ENCODE measurements at regions not wholly inside any gene's neighbourhood (a gene's known extent, or its start where the extent isn't known, plus 50 kb on each side); places are given as distances from the start of the nearest gene placed in this dataset.

DNA sequence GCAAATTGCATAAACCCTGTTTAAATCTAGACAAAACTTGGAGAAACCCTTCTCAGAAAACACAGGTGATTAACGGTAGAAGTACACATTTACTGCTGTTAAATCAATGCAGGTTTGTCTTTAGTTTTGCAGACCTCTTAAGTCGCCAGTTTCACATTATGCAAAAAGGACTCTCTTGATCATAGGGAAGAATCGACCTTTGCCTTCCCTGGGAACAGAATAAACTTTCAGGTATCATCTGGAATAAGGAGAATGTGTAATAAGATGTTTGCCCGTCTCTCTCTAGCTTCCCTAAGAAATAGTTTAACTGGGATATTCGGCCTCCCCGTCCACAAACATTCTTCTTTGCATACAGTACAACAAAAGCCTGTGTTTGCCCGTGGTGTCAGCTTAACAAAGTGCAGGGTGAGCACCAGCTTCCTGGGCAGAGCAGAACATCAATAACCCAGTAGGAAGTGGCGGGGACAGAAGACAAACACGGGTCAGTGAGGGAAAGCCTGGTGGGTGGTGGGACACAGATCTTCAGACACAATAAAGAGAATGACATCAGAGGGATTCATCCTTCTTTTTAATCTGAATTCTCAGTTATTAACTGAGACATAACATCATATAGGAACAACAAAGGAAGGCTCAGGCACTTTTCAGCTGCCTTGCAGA is 1077.7 kb upstream of the SLC10A2 start:
- no peak for DNase-seq (ENCODE audit: low spot score)
- in situ Hi-C loops (cut with HindIII; ENCODE audit: low sequenced_read_pairs): no loop called here

DNA sequence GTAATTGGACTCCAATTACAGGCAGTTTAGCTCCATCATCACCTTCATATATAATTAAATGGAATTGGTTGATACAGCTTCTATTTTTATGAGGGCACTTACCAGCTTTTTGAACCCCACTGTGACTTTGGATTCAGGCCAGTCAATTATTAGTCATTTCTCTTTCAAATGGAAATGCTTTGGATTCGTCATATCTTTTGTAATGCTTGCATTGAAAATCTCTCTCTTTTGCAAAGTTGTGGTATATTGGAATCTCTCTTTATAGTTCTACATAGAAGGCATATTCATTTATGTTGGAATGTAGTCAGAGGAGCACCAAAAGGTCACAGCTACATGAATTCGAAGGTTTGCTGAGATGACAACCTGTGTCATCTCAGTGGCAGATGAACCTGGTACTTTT is 1074.3 kb upstream of the SLC10A2 start:
- no peak for DNase-seq (ENCODE audit: low spot score)
- in situ Hi-C loops (cut with HindIII; ENCODE audit: low sequenced_read_pairs): no loop called here

DNA sequence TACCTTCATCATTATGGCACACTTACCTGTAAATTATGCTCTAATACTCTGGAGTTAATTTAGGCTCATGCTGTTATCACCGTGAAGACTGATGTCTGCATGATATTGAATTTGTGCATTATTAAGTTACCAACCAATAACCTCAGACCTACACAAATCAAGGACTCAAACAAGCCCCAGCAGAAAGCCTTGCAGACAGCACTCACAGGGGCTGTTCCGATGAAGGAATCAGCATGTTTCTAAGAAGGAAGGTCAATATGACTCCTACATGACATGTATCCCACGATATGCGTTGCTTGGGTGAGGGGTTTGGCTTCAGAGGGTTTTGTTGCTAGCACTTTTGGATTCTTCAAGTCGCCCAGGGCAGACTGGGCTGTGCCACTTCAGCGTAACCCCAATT is 1071.2 kb upstream of the SLC10A2 start:
- DNase-seq (ENCODE audit: low spot score): no peak
- in situ Hi-C loops (cut with HindIII; ENCODE audit: low sequenced_read_pairs): no loop called here

DNA sequence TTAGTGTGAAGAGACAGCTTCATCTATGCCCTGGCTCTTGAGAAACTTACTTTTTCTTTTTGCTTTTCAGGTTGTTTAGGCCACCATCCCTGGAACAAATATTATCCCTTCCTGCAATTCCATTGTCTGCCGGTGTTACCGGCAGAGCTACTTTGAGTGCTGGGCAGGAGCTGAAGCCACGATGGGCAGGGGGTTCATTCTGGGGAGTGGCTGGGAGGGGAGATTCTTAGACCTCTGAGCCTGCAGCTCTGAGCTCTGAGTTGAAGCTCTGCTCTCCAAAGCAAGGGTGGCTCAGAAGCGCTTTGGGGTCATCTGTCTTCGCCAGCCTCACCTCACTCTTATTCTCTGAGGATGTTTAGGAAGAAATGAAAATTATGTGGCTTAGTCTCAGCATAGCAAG is 1066.6 kb upstream of the SLC10A2 start:
- DNase-seq (ENCODE audit: low spot score): no peak
- in situ Hi-C loops (cut with HindIII; ENCODE audit: low sequenced_read_pairs): no loop called here

DNA sequence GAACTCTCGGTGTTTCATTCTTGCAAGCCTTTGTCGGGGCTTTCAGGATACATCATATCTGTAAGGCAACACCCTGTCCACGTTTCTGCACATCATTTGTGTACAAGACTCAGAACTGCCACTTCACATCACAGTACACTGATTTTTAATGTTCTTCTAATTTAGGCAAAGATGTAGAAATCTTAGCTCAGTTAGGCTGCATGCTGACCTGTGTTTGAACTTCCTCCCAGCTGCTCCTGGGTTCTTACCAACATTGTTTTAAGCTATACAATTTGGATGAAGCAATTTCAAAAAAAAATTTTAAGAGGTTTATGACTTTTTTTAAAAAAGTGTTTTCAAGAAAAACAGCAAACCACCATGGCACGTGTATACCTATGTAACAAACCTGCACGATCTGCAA is 1047.9 kb upstream of the SLC10A2 start:
- DNase-seq (ENCODE audit: low spot score): no peak
- in situ Hi-C loops (cut with HindIII; ENCODE audit: low sequenced_read_pairs): no loop called here

DNA sequence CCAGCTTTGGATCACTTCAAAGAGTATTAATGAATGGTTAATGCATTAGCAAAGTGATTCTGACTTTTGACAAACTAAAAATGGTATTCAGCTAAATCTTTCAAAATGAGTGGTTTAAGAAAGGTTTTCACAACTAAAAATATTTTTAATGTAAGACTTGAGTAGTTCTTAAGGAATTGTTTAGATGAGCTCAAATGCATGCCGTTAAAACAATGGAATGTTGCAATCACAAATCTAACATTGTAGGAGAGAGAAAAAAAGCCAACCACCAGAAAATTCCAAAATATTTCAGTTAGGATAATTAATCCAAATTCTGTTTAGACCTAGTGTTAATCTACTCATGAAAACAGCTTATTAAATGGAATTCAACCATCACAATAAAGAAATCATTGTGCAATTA is 1044.8 kb upstream of the SLC10A2 start:
- in situ Hi-C loops (cut with HindIII; ENCODE audit: low sequenced_read_pairs): no loop called here
- DNase-seq (ENCODE audit: low spot score): no peak

DNA sequence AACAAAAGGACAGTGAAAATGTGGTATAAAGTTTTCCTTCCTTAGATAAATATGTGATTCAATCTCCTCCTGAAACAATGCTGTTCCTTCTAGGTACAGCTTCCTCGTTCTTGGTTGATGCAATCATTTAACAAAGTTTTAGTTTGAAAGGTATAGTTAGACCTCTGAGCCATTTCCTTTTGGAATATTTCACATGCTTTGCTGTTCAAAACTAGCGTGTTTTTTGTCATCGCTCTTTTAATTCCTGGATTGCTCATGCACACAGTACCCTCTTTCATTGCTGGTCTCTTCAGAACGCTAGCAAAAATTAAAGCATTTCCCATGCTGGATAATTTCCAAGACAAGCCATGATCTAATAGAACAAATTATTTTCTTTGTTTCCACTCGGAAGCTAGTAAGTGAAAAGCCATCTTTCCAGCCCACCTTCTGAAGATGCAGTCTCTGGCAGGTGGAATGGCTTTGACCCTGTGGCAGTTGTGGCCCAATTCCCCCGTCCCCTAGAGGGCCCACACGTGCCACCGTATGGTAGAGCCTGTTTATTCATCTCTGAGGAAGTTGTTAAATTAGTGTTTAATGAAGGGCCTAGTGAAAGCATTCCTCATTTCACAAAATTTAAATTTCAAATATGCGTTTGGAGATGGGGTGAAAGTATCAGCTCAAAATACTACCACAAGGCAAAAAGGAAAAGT is 1040.6 kb upstream of the SLC10A2 start:
- no peak for DNase-seq (ENCODE audit: low spot score)
- in situ Hi-C loops (cut with HindIII; ENCODE audit: low sequenced_read_pairs): no loop called here

DNA sequence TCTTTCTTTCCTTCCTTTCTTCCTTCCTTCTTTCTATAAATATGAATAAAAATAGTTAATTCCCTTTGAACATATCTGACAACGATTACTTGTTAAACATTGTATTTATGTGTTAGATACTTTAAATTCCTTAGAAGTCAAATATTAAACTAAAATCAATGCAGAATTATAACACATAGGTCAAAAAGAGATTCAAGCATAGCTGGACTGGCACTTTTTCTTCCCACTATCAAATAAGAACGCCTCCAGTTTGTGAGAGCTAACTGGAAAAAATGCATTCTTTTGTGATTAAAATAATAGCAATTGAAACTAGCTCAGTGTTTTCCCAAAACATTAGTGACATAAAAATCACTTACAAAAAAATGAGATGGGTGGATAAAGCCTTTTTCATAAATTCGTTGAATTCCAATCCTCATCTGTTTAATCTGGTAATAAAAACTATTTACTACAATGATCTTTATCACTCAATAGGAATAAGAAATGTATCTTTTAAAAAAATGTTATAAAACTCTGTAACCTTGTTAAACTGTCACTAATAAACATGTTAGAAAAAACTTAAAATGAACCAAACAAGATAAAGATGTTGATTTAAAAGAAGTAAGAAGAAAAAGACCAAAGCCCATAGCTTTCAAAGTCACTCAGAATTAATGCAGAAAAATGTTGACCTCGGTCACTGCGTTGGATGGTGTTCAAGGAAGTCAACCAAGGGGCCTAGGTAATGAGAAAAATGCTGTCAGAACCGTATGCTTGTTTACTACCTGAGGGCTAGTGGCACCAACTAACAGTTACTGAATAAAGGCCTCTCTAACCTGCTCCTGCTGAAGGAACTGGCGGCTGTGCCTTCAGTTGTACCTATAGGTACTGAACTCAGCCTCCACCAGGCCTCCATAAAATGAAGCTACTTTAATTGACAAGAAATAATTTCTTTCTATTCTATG is 1039.5 kb upstream of the SLC10A2 start:
- in situ Hi-C loops (cut with HindIII; ENCODE audit: low sequenced_read_pairs): no loop called here
- DNase-seq (ENCODE audit: low spot score): no peak

DNA sequence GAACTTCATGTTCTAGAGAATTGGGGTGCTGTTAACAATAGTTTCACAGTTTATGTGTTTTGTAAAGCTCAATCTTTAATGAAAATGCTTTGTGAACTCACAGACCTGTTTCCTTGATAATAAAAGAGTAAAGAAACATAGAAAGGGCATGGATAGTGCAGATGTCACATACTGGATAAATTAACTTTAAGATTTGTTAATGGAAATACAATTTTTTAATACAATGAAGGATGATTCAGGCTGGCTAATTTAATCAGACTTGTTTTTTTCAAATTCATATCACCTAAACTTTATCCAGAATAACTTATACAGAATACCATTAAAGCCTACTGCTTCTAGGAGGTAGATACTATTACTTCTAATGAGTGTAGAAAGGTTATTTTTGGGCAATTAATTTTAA is 1033.5 kb upstream of the SLC10A2 start:
- in situ Hi-C loops (cut with HindIII; ENCODE audit: low sequenced_read_pairs): no loop called here
- no peak for DNase-seq (ENCODE audit: low spot score)

DNA sequence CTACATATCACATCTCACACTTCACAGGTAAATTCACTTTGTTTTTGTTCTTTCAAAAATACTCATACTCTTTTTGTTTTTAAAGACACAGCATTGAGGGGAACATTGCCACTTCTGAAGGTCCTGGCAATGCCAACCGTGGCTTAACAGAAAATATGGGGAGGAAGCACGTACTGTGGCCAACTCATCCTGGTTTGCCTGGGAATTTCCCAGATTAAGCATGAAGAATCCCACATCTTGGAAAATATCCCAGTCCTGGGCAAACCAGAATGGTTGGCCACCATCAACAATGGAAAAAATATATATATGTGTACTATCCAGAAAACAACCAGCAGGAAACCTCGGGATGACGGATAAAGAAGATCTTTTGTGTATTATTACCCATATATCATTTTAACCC is 1032.2 kb upstream of the SLC10A2 start:
- in situ Hi-C loops (cut with HindIII; ENCODE audit: low sequenced_read_pairs): no loop called here
- no peak for DNase-seq (ENCODE audit: low spot score)

DNA sequence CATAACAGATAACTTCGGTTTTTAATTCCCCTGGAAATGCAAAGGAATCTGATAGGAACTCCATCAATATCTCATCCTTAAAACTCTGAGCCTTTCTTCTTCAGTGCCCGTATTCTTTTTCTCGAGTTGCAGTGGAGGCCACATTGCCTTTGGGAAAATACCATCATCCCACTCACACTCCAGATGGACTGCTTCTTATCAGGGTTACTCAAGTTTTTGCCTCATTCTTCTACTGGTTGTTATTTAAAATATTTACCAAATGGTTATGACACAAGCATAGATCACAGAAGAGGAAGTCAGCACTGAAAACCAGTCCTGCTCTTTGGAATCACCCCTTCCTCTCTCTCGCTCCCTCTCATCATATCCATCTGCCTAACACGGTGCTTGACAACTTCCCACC is 1020.5 kb upstream of the SLC10A2 start:
- in situ Hi-C loops (cut with HindIII; ENCODE audit: low sequenced_read_pairs): no loop called here

DNA sequence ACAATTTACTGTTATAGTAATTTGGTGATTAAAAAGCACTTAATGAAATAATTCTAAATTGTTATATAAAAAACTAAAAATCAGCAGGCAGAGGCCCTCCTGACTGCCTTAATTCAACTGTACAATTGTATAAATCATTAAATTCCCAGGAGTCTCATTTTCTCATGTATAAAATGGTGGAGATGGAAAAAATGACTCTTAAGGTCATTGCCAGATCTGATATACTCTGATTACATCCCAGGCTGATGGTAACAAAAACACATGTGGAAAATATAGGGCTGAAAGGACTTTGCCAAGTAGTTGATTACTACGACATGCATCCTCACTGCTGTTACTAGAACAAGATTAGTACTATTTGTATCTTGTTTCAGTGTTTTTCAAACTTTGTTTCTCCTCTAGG is 1020.0 kb upstream of the SLC10A2 start:
- in situ Hi-C loops (cut with HindIII; ENCODE audit: low sequenced_read_pairs): no loop called here
- no peak for DNase-seq (ENCODE audit: low spot score)

More for the DNA sequence above, 1020.5 kb upstream of the SLC10A2 start:
- no peak for DNase-seq (ENCODE audit: low spot score)

DNA sequence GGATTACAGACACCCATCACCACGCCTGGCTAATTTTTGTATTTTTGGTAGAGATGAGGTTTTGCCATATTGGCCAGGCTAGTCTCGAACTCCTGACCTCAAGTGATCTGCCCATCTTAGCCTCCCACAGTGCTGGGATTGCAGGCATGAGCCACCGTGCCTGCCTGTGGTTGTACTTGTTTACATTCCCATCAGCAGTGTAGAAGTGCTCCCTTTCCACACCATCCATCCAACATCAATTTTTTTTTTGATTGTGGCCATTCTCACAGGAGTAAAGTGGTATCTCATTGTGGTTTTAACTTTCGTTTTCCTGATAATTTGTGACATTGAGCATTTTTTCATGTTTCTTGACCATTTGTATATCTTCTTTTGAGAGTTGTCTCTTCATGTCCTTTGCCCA is 1019.4 kb upstream of the SLC10A2 start:
- in situ Hi-C loops (cut with HindIII; ENCODE audit: low sequenced_read_pairs): no loop called here
- no peak for DNase-seq (ENCODE audit: low spot score)

DNA sequence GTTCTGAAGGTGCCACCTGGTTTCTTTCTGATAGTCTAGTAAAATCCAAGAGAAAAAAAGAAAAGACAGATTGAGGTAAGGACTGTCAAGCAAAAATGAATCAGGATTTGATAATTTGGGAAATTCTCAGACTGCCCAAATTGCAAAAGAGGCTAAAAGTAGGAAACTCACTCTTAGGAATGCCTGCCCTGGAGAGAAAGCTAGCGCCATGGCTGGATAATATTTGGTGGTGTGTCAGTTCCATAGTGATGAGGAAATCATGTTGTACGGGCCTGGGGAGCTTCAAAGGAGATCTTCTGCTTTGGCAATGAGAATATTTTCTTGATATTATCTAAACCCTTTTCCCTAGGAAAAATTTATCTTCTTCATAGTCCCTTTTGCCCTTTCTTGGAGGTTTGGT is 1008.1 kb upstream of the SLC10A2 start:
- in situ Hi-C loops (cut with HindIII; ENCODE audit: low sequenced_read_pairs): no loop called here
- DNase-seq (ENCODE audit: low spot score): no peak

DNA sequence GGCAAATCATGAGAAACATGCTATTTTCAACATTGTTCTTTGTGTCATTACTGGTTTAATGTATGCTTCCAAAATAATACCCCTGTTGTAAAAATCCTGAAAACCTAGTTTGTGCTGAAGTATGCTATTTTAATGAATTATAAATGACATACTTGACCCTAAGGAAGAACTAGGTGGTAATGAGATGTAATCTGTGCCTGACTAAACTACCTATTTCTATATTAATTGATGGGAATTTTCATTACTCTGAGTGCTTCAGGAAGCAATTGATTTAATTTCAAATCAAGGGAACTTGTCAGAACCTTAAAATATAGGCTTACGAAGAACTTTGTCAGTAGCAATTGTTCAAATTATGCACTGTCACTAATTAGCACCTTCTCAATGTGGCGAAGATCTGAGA is 1005.6 kb upstream of the SLC10A2 start:
- in situ Hi-C loops (cut with HindIII; ENCODE audit: low sequenced_read_pairs): no loop called here

DNA sequence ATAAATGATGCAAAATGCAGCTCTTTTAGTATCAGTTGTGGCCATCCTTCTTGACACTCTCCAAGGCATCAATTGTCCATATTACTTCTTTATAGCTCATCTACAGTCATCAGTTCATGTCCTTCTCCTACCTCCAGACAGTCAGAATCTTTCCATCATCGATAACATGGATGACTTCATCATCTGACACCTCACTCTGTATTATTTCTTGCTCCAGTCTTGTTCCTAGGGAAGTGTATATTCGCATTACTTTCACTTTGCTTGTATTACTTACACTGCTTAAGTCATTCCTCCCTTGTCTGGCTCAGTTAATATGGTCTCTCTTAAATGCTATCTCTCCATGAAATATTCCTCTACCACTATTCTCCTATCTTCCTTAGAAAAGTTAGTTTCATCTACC is 999.1 kb upstream of the SLC10A2 start:
- DNase-seq (ENCODE audit: low spot score): no peak
- in situ Hi-C loops (cut with HindIII; ENCODE audit: low sequenced_read_pairs): no loop called here

More for the DNA sequence above, 1005.6 kb upstream of the SLC10A2 start:
- DNase-seq (ENCODE audit: low spot score): no peak

DNA sequence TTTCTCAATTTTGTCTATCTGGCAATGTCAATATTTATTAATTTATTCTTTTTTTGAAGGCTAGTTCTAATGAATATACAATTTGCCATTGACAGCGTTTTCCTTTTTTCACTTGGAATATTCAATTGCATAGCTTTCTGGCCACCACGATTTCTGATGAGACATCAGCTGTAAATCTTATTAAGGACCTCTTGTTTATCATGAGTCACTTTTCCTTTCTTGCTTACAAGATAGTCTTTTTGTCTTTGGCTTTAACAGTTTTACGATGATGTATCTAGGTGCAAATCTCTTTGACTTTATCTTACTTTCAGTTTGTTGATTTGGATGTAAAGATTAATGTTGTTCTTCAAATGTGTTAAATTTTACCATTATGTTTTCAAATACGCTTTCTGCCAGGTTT is 991.6 kb upstream of the SLC10A2 start:
- DNase-seq (ENCODE audit: low spot score): no peak
- in situ Hi-C loops (cut with HindIII; ENCODE audit: low sequenced_read_pairs): no loop called here

DNA sequence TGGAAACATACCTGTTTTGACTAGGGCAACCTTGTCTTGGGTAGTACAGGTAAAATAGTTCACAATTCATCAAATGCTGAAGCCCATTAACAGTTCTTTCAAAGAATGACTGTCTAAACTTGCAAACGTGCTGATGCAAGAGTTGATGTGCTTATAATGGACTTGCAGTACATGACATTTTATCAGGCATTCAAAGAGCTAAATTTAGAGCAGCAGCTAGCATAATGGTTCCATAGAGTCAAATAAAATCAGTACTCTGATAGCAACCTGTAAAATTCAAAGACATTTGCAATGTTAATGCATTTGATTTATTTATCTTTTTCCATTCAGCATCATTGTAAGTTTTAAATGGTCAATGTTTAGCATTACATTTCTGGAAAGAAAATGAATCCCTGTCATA is 979.7 kb upstream of the SLC10A2 start:
- in situ Hi-C loops (cut with HindIII; ENCODE audit: low sequenced_read_pairs): no loop called here
- no peak for DNase-seq (ENCODE audit: low spot score)

DNA sequence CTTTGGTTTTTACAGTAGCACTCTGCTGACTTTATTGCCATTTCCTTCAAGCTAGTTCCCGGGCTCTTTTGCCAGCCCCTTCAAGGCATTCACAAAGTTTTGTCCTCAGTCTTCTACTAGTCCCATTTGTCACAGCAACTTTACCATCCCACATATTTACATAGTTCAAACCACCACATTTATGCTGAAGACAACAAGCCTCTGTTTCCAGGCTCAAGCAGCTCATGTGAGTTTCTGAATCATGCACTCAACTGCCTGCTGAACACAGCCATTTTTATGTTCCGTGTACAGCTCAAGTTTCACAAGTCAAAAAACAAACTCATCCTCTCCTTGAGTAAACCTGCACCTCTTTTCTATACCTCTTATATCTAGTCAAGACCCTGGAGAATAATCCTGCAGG is 977.0 kb upstream of the SLC10A2 start:
- no peak for DNase-seq (ENCODE audit: low spot score)
- in situ Hi-C loops (cut with HindIII; ENCODE audit: low sequenced_read_pairs): no loop called here

DNA sequence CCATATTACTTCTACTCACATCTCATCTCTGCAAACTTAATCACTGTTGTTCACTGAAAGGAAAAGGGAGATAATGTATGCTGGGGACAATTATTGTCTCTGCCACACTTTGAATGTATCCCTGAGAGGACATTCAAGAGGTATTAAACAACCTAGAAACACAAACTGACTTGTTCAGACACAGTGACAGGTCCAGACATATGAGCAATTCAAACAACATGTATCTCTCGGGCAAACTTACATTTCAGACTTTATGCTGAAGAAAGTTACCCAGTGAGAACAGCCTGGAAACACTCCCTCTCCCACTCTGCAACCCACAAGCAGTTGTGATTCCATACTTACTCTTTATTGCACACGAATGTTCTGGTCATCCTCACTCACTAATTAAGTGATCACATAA is 968.7 kb upstream of the SLC10A2 start:
- in situ Hi-C loops (cut with HindIII; ENCODE audit: low sequenced_read_pairs): no loop called here
- DNase-seq (ENCODE audit: low spot score): no peak
